H1 (cell line): ENCODE measurements at regions not wholly inside any gene's neighbourhood (a gene's known extent, or its start where the extent isn't known, plus 50 kb on each side); places are given as distances from the start of the nearest gene placed in this dataset.

Experiments
- CTCF ChIA-PET: fragments of 300-600 bp; sonication (Branson Sonifier 250); formaldehyde crosslinking; loops from one replicate; lab custom pipeline; 2021; ENCODE audit not compliant: partially characterized antibody; lab: Charles Lee
- POLR2A ChIA-PET: fragments of 300-600 bp; sonication (Branson Sonifier 250); formaldehyde crosslinking; loops from one replicate; lab custom pipeline; 2021; ENCODE audit warnings: inconsistent platforms; ENCODE audit not compliant: partially characterized antibody; lab: Charles Lee
- DNase-seq, 2 experiments: peaks; one replicate each; pipeline versions ENCODE4 v3.0.0 to v3.0.0-alpha.2; 2010 to 2022; ENCODE audit warnings: low spot score in 2 of 2, low read depth in 1 of 2, mixed read lengths in 1 of 2
- FAIRE-seq: peaks from 2 replicates; lab custom pipeline; 2011; peaks lifted over from hg19 to GRCh38; lab: Jason Lieb, UNC
- H2AFZ ChIP-seq: 2 replicates; pipeline ENCODE4 v1.8.1; 2012; ENCODE audit warnings: low read length, inconsistent platforms
- H2AK5ac ChIP-seq: 2 replicates; pipeline ENCODE4 v1.6.1; 2013; ENCODE audit warnings: low read depth, low read length
- H2BK120ac ChIP-seq: replicated peaks from 2 replicates; pipeline ENCODE3; 2013; ENCODE audit warnings: low read depth, low read length, inconsistent platforms
- H2BK12ac ChIP-seq: 2 replicates; pipeline ENCODE4 v1.6.1; 2013; ENCODE audit warnings: low read depth, low read length
- H2BK15ac ChIP-seq: 2 replicates; pipeline ENCODE4 v1.6.1; 2013; ENCODE audit warnings: low read length
- H2BK20ac ChIP-seq: 2 replicates; pipeline ENCODE4 v1.6.1; 2013; ENCODE audit warnings: low read length
- H2BK5ac ChIP-seq: 2 replicates; pipeline ENCODE4 v1.6.1; 2013; ENCODE audit warnings: low read depth, low read length
- H3K14ac ChIP-seq: 2 replicates; pipeline ENCODE4 v1.6.1; 2013; ENCODE audit warnings: inconsistent platforms; ENCODE audit not compliant: insufficient read length
- H3K18ac ChIP-seq: 2 replicates; pipeline ENCODE4 v1.6.1; 2013; ENCODE audit warnings: low read length; ENCODE audit errors: extremely low read depth
- H3K23ac ChIP-seq: 2 replicates; pipeline ENCODE4 v1.6.1; 2013; ENCODE audit warnings: inconsistent platforms; ENCODE audit not compliant: insufficient read length
- H3K23me2 ChIP-seq: 2 replicates; pipeline ENCODE4 v1.6.1; 2013; ENCODE audit warnings: low read depth, low read length
- H3K27ac ChIP-seq: 2 replicates; pipeline ENCODE4 v1.6.1; 2011; ENCODE audit warnings: low read depth, low read length, inconsistent platforms
- H3K27me3 ChIP-seq, 4 experiments: replicated peaks in 1 of 4; 1 replicate in 1 of 4; 2 replicates in 3 of 4; pipeline versions ENCODE4 v1.6.1 to v1.8.1; 2011 to 2013; ENCODE audit warnings: low read length in 3 of 4, mild to moderate bottlenecking in 3 of 4, inconsistent platforms in 2 of 4, mixed read lengths in 2 of 4, moderate library complexity in 1 of 4; ENCODE audit not compliant: control insufficient read depth in 3 of 4, insufficient read depth in 3 of 4; ENCODE audit errors: extremely low read depth in 1 of 4
- H3K36me3 ChIP-seq, 4 experiments: 2 replicates each; pipeline versions ENCODE4 v1.6.1 to v1.8.1; 2011 to 2013; ENCODE audit warnings: mild to moderate bottlenecking in 4 of 4, low read length in 3 of 4, moderate library complexity in 2 of 4, control low read depth in 1 of 4, inconsistent platforms in 1 of 4; ENCODE audit not compliant: insufficient read depth in 4 of 4, control insufficient read depth in 2 of 4
- H3K4ac ChIP-seq: replicated peaks from 2 replicates; pipeline ENCODE3; 2013; ENCODE audit warnings: low read length, low read depth, mixed read lengths, inconsistent platforms; ENCODE audit not compliant: insufficient read length
- H3K4me1 ChIP-seq, 4 experiments: replicated peaks in 1 of 4; 1 replicate in 1 of 4; 2 replicates in 3 of 4; pipeline versions ENCODE4 v1.6.1 to v1.8.1; 2011 to 2013; ENCODE audit warnings: low read length in 3 of 4, inconsistent platforms in 2 of 4, mixed read lengths in 1 of 4; ENCODE audit not compliant: insufficient read depth in 4 of 4, control insufficient read depth in 3 of 4
- H3K4me2 ChIP-seq, 2 experiments: 2 replicates each; pipeline versions ENCODE4 v1.6.1 to v1.8.1; 2011 to 2013; ENCODE audit warnings: low read depth in 2 of 2, low read length in 2 of 2, control low read depth in 1 of 2, inconsistent platforms in 1 of 2, mild to moderate bottlenecking in 1 of 2; ENCODE audit not compliant: insufficient read depth in 1 of 2
- H3K4me3 ChIP-seq, 4 experiments: fragments of 200-600, 300-600 bp in 1 of 4; sonication (generic), shearing (Covaris generic), sonication (Bioruptor Twin) in 1 of 4; 2 replicates each; pipeline versions ENCODE4 v1.5.1 to v1.8.1; 2011 to 2016; ENCODE audit warnings: low read length in 4 of 4, low read depth in 3 of 4, control low read depth in 2 of 4, inconsistent platforms in 2 of 4, mild to moderate bottlenecking in 2 of 4, mixed read lengths in 1 of 4, moderate library complexity in 1 of 4; ENCODE audit not compliant: insufficient read depth in 2 of 4; ENCODE audit errors: extremely low read depth in 1 of 4
- H3K56ac ChIP-seq: replicated peaks from 2 replicates; pipeline ENCODE3; 2013; ENCODE audit warnings: low read depth, mild to moderate bottlenecking, mixed read lengths, low read length, inconsistent platforms; ENCODE audit not compliant: insufficient read length
- H3K79me1 ChIP-seq: 2 replicates; pipeline ENCODE4 v1.6.1; 2013; ENCODE audit warnings: low read depth, low read length, control low read depth
- H3K79me2 ChIP-seq, 2 experiments: 2 replicates each; pipeline versions ENCODE4 v1.6.1 to v1.8.1; 2012 to 2013; ENCODE audit warnings: low read length in 2 of 2, mild to moderate bottlenecking in 2 of 2, inconsistent platforms in 1 of 2; ENCODE audit not compliant: insufficient read depth in 2 of 2, control insufficient read depth in 1 of 2
- H3K9ac ChIP-seq, 4 experiments: replicated peaks in 1 of 4; 1 replicate in 1 of 4; 2 replicates in 3 of 4; pipeline versions ENCODE4 v1.6.1 to v1.8.1; 2011 to 2013; ENCODE audit warnings: low read depth in 3 of 4, low read length in 3 of 4, control low read depth in 2 of 4, mild to moderate bottlenecking in 2 of 4, moderate library complexity in 2 of 4, inconsistent platforms in 1 of 4; ENCODE audit errors: extremely low read depth in 1 of 4
- H3K9me3 ChIP-seq, 2 experiments: 2 replicates each; pipeline versions ENCODE4 v1.6.1 to v1.8.1; 2012 to 2013; ENCODE audit warnings: mild to moderate bottlenecking in 2 of 2, moderate library complexity in 2 of 2, control low read depth in 1 of 2, inconsistent platforms in 1 of 2, low read depth in 1 of 2, low read length in 1 of 2, mixed read lengths in 1 of 2; ENCODE audit not compliant: insufficient read depth in 2 of 2
- H4K20me1 ChIP-seq, 2 experiments: replicated peaks in 1 of 2; 2 replicates each; pipeline versions ENCODE3 to v1.8.1; 2011 to 2013; ENCODE audit warnings: inconsistent platforms in 2 of 2, low read length in 2 of 2, mild to moderate bottlenecking in 1 of 2; ENCODE audit not compliant: insufficient read depth in 2 of 2, control insufficient read depth in 1 of 2
- H4K5ac ChIP-seq: 2 replicates; pipeline ENCODE4 v1.6.1; 2013; ENCODE audit warnings: low read length, low read depth, mixed read lengths, inconsistent platforms; ENCODE audit not compliant: insufficient read length
- H4K8ac ChIP-seq: 2 replicates; pipeline ENCODE4 v1.8.0; 2013; ENCODE audit warnings: mild to moderate bottlenecking, moderate library complexity, low read length, inconsistent platforms; ENCODE audit not compliant: insufficient read depth; ENCODE audit errors: extremely low read depth
- H4K91ac ChIP-seq: replicated peaks from 2 replicates; pipeline ENCODE3; 2013; ENCODE audit warnings: low read length, mixed read lengths, inconsistent platforms; ENCODE audit not compliant: insufficient read length
- ATF2 ChIP-seq: IDR thresholded peaks from 2 replicates; pipeline ENCODE4 v1.6.1; 2012; ENCODE audit warnings: low read length, inconsistent platforms
- BACH1 ChIP-seq: IDR thresholded peaks from 2 replicates; pipeline ENCODE4 v1.6.1; 2012; ENCODE audit warnings: low read length, improper control_type of control experiment
- BCL11A ChIP-seq, 2 experiments: IDR thresholded peaks; one replicate each; pipeline ENCODE4 v1.6.1; 2011; ENCODE audit warnings: low read depth in 2 of 2, low read length in 2 of 2, mild to moderate bottlenecking in 2 of 2
- BRCA1 ChIP-seq: IDR thresholded peaks from 2 replicates; pipeline ENCODE4 v1.6.1; 2012; ENCODE audit warnings: low read depth, low read length, improper control_type of control experiment
- CTBP2 ChIP-seq: IDR thresholded peaks from 2 replicates; pipeline ENCODE4 v1.7.0; 2011; ENCODE audit warnings: borderline replicate concordance, mild to moderate bottlenecking, moderate library complexity, mixed read lengths, low read length; ENCODE audit not compliant: insufficient read depth, insufficient read length
- HDAC2 ChIP-seq, 2 experiments: fragments of 300-600 bp in 1 of 2; sonication (generic) in 1 of 2; IDR thresholded peaks; 2 replicates each; pipeline ENCODE4 v1.6.1; 2011 to 2012; ENCODE audit warnings: low read depth in 2 of 2, low read length in 2 of 2, mild to moderate bottlenecking in 2 of 2, moderate library complexity in 2 of 2, borderline replicate concordance in 1 of 2, inconsistent platforms in 1 of 2
- KDM4A ChIP-seq: IDR thresholded peaks from one replicate; pipeline ENCODE4 v1.7.1; 2012; ENCODE audit warnings: low read depth, mild to moderate bottlenecking, moderate library complexity, low read length, inconsistent platforms; ENCODE audit not compliant: severe bottlenecking
- RFX5 ChIP-seq: IDR thresholded peaks from 2 replicates; pipeline ENCODE4 v1.6.1; 2011; ENCODE audit warnings: low read depth, low read length, improper control_type of control experiment, borderline replicate concordance
- SIRT6 ChIP-seq: IDR thresholded peaks from one replicate; pipeline ENCODE4 v1.7.1; 2012; ENCODE audit warnings: low read length, inconsistent platforms
- SUZ12 ChIP-seq: fragments of 200-600 bp; sonication (generic); IDR thresholded peaks from 2 replicates; pipeline ENCODE4 v1.6.1; 2012; ENCODE audit warnings: mild to moderate bottlenecking, inconsistent platforms, low read length, moderate library complexity, mixed read lengths
- TAF7 ChIP-seq: optimal IDR thresholded peaks from 2 replicates; pipeline ENCODE3; 2011; ENCODE audit warnings: low read depth, mild to moderate bottlenecking, inconsistent platforms, low read length, moderate library complexity, borderline replicate concordance
- YY1 ChIP-seq: IDR thresholded peaks from 2 replicates; pipeline ENCODE4 v1.6.1; 2011; ENCODE audit warnings: low read depth, mild to moderate bottlenecking, low read length
- WGBS, 2 experiments: shearing (Covaris generic) in 1 of 2; methylation state at CpG; one replicate each; pipeline versions ENCODE4 v1.1.6 to v1.1.7; 2013 to 2015; ENCODE audit warnings: low lambda C conversion rate in 2 of 2, mixed read lengths in 2 of 2, inconsistent platforms in 1 of 2, low coverage in 1 of 2, missing lambda C conversion rate in 1 of 2; ENCODE audit not compliant: insufficient replicate concordance in 2 of 2, insufficient coverage in 1 of 2, insufficient read length in 1 of 2; ENCODE audit errors: extremely low coverage in 1 of 2, missing lambda C conversion rate in 1 of 2; 5-methylcytosine and 5-hydroxymethylcytosine counted together

- H4K5ac ChIP-seq: no peak overlapping the region
- H3K9ac ChIP-seq: no peak overlapping the region
- ChIA-PET POLR2A (no interaction called here), CTCF (interaction anchor here (1.2 kb wide), 1 partner anchor 15 kb away, joined by 3 read pairs; no protein-coding TSS in a partner anchor)
- no peak overlapping the region for H3K18ac ChIP-seq
- H3K36me3 ChIP-seq: no peaks in the 10 kb centered on the region
- no peaks in the 10 kb centered on the region for H3K4me1 ChIP-seq
- no peak overlapping the region for H2BK120ac ChIP-seq
- H2BK5ac ChIP-seq: no peak overlapping the region
- H4K20me1 ChIP-seq: no peaks in the 10 kb centered on the region
- no peak overlapping the region for H3K14ac ChIP-seq
- no peaks in the 10 kb centered on the region for H3K23me2 ChIP-seq
- TF ChIP-seq BRCA1 (no peak), CTBP2 (no peak), SIRT6 (no peak), KDM4A (no peak), BACH1 (no peak), SUZ12 (no peak), ATF2 (no peak), YY1 (no peak), TAF7 (no peak), HDAC2 (IDR thresholded peaks at IDR 0.05; ENCODE audit: borderline replicate concordance in 1 of 2, low read depth in 2 of 2, low read length in 2 of 2) (no peak), RFX5 (no peak), BCL11A (IDR thresholded peaks at IDR 0.05; ENCODE audit: low read depth in 2 of 2, low read length in 2 of 2) (no peak)
- no peak overlapping the region for H3K23ac ChIP-seq
- no peak overlapping the region for H3K4me2 ChIP-seq
- no peak overlapping the region for H3K4ac ChIP-seq
- H2BK12ac ChIP-seq: no peak overlapping the region
- H3K27me3 ChIP-seq: no peaks in the 10 kb centered on the region
- no peaks in the 10 kb centered on the region for H3K79me1 ChIP-seq
- 88% methylated on average over 5 of the region's 5 CpGs; no CpG with 5 or more reads in 1 of the 2 experiments for WGBS, 2 experiments
- H2AFZ ChIP-seq: no peak overlapping the region
- no peak overlapping the region for H3K56ac ChIP-seq
- H3K79me2 ChIP-seq: no peaks in the 10 kb centered on the region
- H2BK15ac ChIP-seq: no peak overlapping the region
- no peak overlapping the region for H2BK20ac ChIP-seq
- H3K9me3 ChIP-seq: peaks cover 14% of the 10 kb centered on the region in 2 experiments
- DNase-seq (no peak), FAIRE-seq (no peak)
- no peak overlapping the region for H2AK5ac ChIP-seq
- no peak overlapping the region for H3K27ac ChIP-seq
- H3K4me3 ChIP-seq: no peak overlapping the region
- no peak overlapping the region for H4K91ac ChIP-seq
- no peak overlapping the region for H4K8ac ChIP-seq
Measured at GRCh38 chr6:169406804-169407203, 153.2 kb upstream of the THBS2 start.
